ENCODE measurements at regions not wholly inside any gene's neighbourhood (a gene's known extent, or its start where the extent isn't known, plus 50 kb on each side); places are given as distances from the start of the nearest gene placed in this dataset.
"Not testable (repeated sequence)": the region's sequence is repeated elsewhere in the genome, so short reads cannot be mapped to it uniquely, and the experiment has no call there.

- TF ChIP-seq CTCF (IDR thresholded peaks at IDR 0.05; ENCODE audit: partially characterized antibody, unreplicated experiment), result no peak
- Mint-ChIP-seq H3K4me3 (ENCODE audit: unreplicated experiment) (no peak overlapping the region), H3K36me3 (ENCODE audit: unreplicated experiment) (no peaks in the 10 kb centered on the region), H3K9me3 (ENCODE audit: unreplicated experiment) (no peaks in the 10 kb centered on the region), H3K27ac (ENCODE audit: unreplicated experiment) (no peak overlapping the region), H3K4me1 (ENCODE audit: low read depth, unreplicated experiment) (no peaks in the 10 kb centered on the region), H3K27me3 (ENCODE audit: unreplicated experiment) (no peaks in the 10 kb centered on the region)
- no peak for DNase-seq
These were observed 898.8 kb downstream of the C4orf33 start for GRCh38 chr4:129994715-129995114.

GRCh38 chr4:129998436-129999150, 902.6 kb downstream of the C4orf33 start:
- TF ChIP-seq CTCF (IDR thresholded peaks at IDR 0.05; ENCODE audit: partially characterized antibody, unreplicated experiment), result no peak
- no peak overlapping the region for H3K4me3 Mint-ChIP-seq (ENCODE audit: unreplicated experiment)
- no peaks in the 10 kb centered on the region for H3K4me1 Mint-ChIP-seq (ENCODE audit: low read depth, unreplicated experiment)
- H3K27ac Mint-ChIP-seq (ENCODE audit: unreplicated experiment), result no peak overlapping the region
- no peak for DNase-seq
- H3K9me3 Mint-ChIP-seq (ENCODE audit: unreplicated experiment), result no peaks in the 10 kb centered on the region
- H3K27me3 Mint-ChIP-seq (ENCODE audit: unreplicated experiment), result no peaks in the 10 kb centered on the region
- no peaks in the 10 kb centered on the region for H3K36me3 Mint-ChIP-seq (ENCODE audit: unreplicated experiment)

- no peak overlapping the region for H3K27ac Mint-ChIP-seq (ENCODE audit: unreplicated experiment)
- no peak overlapping the region for H3K4me3 Mint-ChIP-seq (ENCODE audit: unreplicated experiment)
- no peaks in the 10 kb centered on the region for H3K9me3 Mint-ChIP-seq (ENCODE audit: unreplicated experiment)
- H3K36me3 Mint-ChIP-seq (ENCODE audit: unreplicated experiment), result no peaks in the 10 kb centered on the region
- H3K27me3 Mint-ChIP-seq (ENCODE audit: unreplicated experiment), result no peaks in the 10 kb centered on the region
- no peak for DNase-seq
- H3K4me1 Mint-ChIP-seq (ENCODE audit: low read depth, unreplicated experiment), result no peaks in the 10 kb centered on the region
- no peak for TF ChIP-seq CTCF (IDR thresholded peaks at IDR 0.05; ENCODE audit: partially characterized antibody, unreplicated experiment)
These were observed 903.2 kb downstream of the C4orf33 start for GRCh38 chr4:129999156-129999555.

GRCh38 chr4:130008461-130008860, 912.5 kb downstream of the C4orf33 start:
- Mint-ChIP-seq H3K4me3 (ENCODE audit: unreplicated experiment) (no peak overlapping the region), H3K27ac (ENCODE audit: unreplicated experiment) (no peak overlapping the region), H3K36me3 (ENCODE audit: unreplicated experiment) (no peaks in the 10 kb centered on the region), H3K9me3 (ENCODE audit: unreplicated experiment) (no peaks in the 10 kb centered on the region), H3K4me1 (ENCODE audit: low read depth, unreplicated experiment) (no peaks in the 10 kb centered on the region), H3K27me3 (ENCODE audit: unreplicated experiment) (no peaks in the 10 kb centered on the region)
- DNase-seq, result no peak
- TF ChIP-seq CTCF (IDR thresholded peaks at IDR 0.05; ENCODE audit: partially characterized antibody, unreplicated experiment), result no peak

- not testable (repeated sequence) for H3K36me3 Mint-ChIP-seq (ENCODE audit: unreplicated experiment); H3K9me3 Mint-ChIP-seq (ENCODE audit: unreplicated experiment); H3K27ac Mint-ChIP-seq (ENCODE audit: unreplicated experiment); H3K27me3 Mint-ChIP-seq (ENCODE audit: unreplicated experiment); H3K4me3 Mint-ChIP-seq (ENCODE audit: unreplicated experiment); H3K4me1 Mint-ChIP-seq (ENCODE audit: low read depth, unreplicated experiment); DNase-seq
These were observed 916.9 kb downstream of the C4orf33 start for GRCh38 chr4:130012806-130013205.

All from glutamatergic neuron (in vitro differentiated cells).